ENCODE measurements at regions not wholly inside any gene's neighbourhood (a gene's known extent, or its start where the extent isn't known, plus 50 kb on each side); places are given as distances from the start of the nearest gene placed in this dataset.
"Not testable (repeated sequence)": the region's sequence is repeated elsewhere in the genome, so short reads cannot be mapped to it uniquely, and the experiment has no call there.

- TF ChIP-seq CTCF (IDR thresholded peaks at IDR 0.05; ENCODE audit: control insufficient read depth, extremely low read depth, insufficient read depth) = no peak
- H3K4me3 ChIP-seq (ENCODE audit: low read depth, low read length) = no peak overlapping the region
- DNase-seq (ENCODE audit: low read depth) = no peak
Observed at GRCh38 chr3:18704326-18704725, 279.2 kb upstream of the SATB1 start.

DNA sequence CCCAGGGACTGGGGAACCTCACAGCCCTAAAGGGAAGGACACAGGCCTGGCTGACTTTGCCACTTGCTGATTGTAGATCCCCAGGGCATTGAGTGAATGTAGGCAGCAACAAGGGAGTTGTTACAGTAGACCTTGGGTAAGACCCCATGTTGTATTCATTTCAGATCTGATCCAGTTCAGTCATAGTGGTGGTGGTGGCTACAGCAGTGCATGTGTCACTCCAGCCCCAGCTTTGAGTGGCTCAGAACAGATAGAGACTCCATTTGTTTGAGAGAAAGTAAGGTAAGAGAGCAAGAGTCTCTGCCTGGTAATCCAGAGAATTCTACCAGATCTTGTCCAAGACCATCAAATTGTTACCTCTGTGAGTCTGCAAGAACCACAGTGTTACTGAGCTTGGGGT lies 278.7 kb upstream of the SATB1 start:
- no peak for TF ChIP-seq CTCF (IDR thresholded peaks at IDR 0.05; ENCODE audit: control insufficient read depth, extremely low read depth, insufficient read depth)
- DNase-seq (ENCODE audit: low read depth) = no peak
- H3K4me3 ChIP-seq (ENCODE audit: low read depth, low read length) = no peak overlapping the region

- H3K4me3 ChIP-seq (ENCODE audit: low read depth, low read length) = 0 out of 2 replicates have a peak overlapping the region, but pooled peaks have one; percentile 14
- not testable (repeated sequence) for DNase-seq (ENCODE audit: low read depth)
Observed at GRCh38 chr3:18693588-18694329, 268.6 kb upstream of the SATB1 start.

DNA sequence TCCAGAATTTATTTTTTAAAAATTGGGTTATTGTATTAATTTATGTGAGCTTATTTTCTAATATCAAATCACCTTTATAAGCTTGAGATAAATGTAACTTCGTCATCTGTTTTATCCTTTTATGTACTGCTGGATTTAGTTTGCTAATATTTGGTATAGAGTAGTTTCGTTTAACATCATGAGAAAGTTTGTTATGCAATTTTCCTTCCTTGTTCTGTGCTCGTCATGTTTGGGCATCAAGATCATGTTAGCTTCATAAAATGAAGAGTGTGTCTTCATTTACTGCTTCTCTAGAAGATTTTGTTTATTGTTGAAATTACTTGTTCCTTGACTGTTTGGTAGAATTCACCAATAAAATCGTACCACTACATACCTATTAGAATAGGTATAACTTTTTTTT lies 262.1 kb upstream of the SATB1 start:
- no peak for TF ChIP-seq CTCF (IDR thresholded peaks at IDR 0.05; ENCODE audit: control insufficient read depth, extremely low read depth, insufficient read depth)
- H3K4me3 ChIP-seq (ENCODE audit: low read depth, low read length) = no peak overlapping the region
- no peak for DNase-seq (ENCODE audit: low read depth)

DNA sequence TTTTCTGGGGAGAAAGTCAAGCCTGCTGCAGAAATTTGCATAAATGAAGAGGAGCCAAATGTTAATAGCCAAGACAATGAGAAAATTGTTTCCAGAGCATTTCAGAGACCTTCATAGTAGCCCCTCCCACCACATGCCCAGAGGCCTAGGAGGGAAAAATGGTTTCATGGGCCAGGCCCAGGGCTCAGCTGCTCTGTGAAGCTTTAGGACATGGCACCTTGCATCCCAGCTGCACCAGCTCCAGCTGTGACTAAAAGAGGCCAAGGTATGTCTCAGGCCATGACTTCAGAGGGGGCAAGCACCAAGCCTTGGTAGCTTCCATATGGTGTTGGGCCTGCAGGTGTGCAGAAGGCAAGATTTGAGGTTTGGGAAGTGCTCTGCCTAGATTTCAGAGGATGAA lies 258.8 kb upstream of the SATB1 start:
- DNase-seq (ENCODE audit: low read depth) = no peak
- no peak for TF ChIP-seq CTCF (IDR thresholded peaks at IDR 0.05; ENCODE audit: control insufficient read depth, extremely low read depth, insufficient read depth)

DNA sequence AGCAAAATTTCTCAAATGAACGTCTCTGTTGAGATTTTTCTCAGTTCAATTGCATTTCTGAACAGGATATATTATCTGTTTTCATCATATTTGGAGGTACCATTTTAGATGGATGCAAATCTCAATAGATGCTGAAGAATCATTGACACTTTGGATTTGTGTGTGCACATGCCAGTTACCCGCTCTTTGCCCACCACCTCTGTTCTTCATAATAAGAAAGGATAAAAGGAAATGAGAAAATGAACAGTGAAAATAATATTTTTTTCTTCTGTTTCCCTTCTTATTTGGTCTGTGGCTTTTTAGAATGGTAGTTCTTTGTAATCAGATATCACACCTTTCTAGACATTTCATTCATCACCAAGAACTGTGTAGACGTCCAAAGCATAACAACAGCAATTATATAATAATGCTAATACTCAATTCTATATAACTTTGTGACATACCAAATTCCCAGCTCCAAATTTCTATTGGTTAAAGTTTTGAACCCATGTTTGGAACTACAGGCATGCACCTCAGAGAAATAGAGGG lies 256.7 kb upstream of the SATB1 start:
- no peak for TF ChIP-seq CTCF (IDR thresholded peaks at IDR 0.05; ENCODE audit: control insufficient read depth, extremely low read depth, insufficient read depth)
- no peak overlapping the region for H3K4me3 ChIP-seq (ENCODE audit: low read depth, low read length)
- DNase-seq (ENCODE audit: low read depth) = no peak

More for the DNA sequence above, 258.8 kb upstream of the SATB1 start:
- H3K4me3 ChIP-seq (ENCODE audit: low read depth, low read length) = no peak overlapping the region

- no peak for DNase-seq (ENCODE audit: low read depth)
- no peak for TF ChIP-seq CTCF (IDR thresholded peaks at IDR 0.05; ENCODE audit: control insufficient read depth, extremely low read depth, insufficient read depth)
- H3K4me3 ChIP-seq (ENCODE audit: low read depth, low read length) = no peak overlapping the region
Observed at GRCh38 chr3:18680758-18681157, 255.6 kb upstream of the SATB1 start.

Data from LNCaP clone FGC (cell line).